ENCODE measurements at regions not wholly inside any gene's neighbourhood (a gene's known extent, or its start where the extent isn't known, plus 50 kb on each side); places are given as distances from the start of the nearest gene placed in this dataset.

GRCh38 chr2:120503793-120504571 lies 158.0 kb downstream of the INHBB start:
- TF ChIP-seq, protein P1, sequence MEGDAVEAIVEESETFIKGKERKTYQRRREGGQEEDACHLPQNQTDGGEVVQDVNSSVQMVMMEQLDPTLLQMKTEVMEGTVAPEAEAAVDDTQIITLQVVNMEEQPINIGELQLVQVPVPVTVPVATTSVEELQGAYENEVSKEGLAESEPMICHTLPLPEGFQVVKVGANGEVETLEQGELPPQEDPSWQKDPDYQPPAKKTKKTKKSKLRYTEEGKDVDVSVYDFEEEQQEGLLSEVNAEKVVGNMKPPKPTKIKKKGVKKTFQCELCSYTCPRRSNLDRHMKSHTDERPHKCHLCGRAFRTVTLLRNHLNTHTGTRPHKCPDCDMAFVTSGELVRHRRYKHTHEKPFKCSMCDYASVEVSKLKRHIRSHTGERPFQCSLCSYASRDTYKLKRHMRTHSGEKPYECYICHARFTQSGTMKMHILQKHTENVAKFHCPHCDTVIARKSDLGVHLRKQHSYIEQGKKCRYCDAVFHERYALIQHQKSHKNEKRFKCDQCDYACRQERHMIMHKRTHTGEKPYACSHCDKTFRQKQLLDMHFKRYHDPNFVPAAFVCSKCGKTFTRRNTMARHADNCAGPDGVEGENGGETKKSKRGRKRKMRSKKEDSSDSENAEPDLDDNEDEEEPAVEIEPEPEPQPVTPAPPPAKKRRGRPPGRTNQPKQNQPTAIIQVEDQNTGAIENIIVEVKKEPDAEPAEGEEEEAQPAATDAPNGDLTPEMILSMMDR (IDR thresholded peaks at IDR 0.05; ENCODE audit: low read depth, low read length), result no peak
- DNase-seq (ENCODE audit: low read depth, low spot score), result no peak
- H3K27ac ChIP-seq (ENCODE audit: low read depth, low read length), result no peak overlapping the region
- POLR2A ChIA-PET, result no interaction called here
- no peak overlapping the region for H3K4me3 ChIP-seq (ENCODE audit: low read depth, low read length)
- CTCF ChIA-PET, result no interaction called here
- peaks cover 31% of the 10 kb centered on the region for H3K27me3 ChIP-seq (ENCODE audit: control insufficient read depth, insufficient read depth, low read length)
- no peaks in the 10 kb centered on the region; the same call in 1 of the 2 replicates for H3K9me3 ChIP-seq (ENCODE audit: control insufficient read depth, insufficient read depth, low read length)

GRCh38 chr2:120504936-120505705 lies 159.2 kb downstream of the INHBB start:
- ChIA-PET CTCF (interaction anchor here (0.6 kb wide), 1 partner anchor 157 kb away, joined by 9 read pairs; no protein-coding TSS in a partner anchor), POLR2A (interaction anchor here (0.9 kb wide), 1 partner anchor 54 kb away, joined by 3 read pairs; no protein-coding TSS in a partner anchor)
- DNase-seq (ENCODE audit: low read depth, low spot score), result no peak
- Histone ChIP-seq H3K27me3 (ENCODE audit: control insufficient read depth, insufficient read depth, low read length) (peaks cover 25% of the 10 kb centered on the region), H3K4me3 (ENCODE audit: low read depth, low read length) (no peak overlapping the region), H3K9me3 (ENCODE audit: control insufficient read depth, insufficient read depth, low read length) (no peaks in the 10 kb centered on the region; the same call in 1 of the 2 replicates), H3K27ac (ENCODE audit: low read depth, low read length) (no peak overlapping the region)
- TF ChIP-seq, protein P1 (IDR thresholded peaks at IDR 0.05; ENCODE audit: low read depth, low read length), result no peak

DNA sequence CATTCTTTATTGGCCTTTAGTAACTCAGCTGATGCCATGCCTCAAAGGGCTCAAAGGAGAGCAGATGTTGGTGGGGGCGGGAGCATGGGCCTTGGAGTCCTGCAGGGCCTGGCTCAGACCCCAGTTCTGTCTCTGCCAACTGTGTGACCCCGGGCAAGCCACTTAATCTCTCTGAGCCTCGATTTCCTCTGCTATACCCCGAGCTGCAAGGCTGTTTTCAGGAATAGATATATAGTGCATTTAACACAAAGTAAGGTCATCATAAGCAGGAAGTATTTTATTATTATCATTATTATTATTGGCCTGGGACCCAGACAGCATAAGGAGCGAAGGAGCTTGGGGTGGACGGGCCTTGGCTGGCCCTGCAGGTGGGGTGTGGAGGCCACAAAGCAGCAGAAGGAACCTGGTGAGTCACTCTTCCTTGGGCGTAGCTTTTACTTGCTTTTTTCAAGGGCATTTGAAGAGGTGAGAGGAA lies 162.7 kb downstream of the INHBB start:
- DNase-seq (ENCODE audit: low read depth, low spot score), result no peak
- Histone ChIP-seq H3K27ac (ENCODE audit: low read depth, low read length) (no peak overlapping the region), H3K4me3 (ENCODE audit: low read depth, low read length) (no peak overlapping the region), H3K27me3 (ENCODE audit: control insufficient read depth, insufficient read depth, low read length) (peaks cover 29% of the 10 kb centered on the region), H3K9me3 (ENCODE audit: control insufficient read depth, insufficient read depth, low read length) (no peaks in the 10 kb centered on the region; the same call in 1 of the 2 replicates)
- POLR2A ChIA-PET, result no interaction called here
- TF ChIP-seq, protein P1 (IDR thresholded peaks at IDR 0.05; ENCODE audit: low read depth, low read length), result no peak
- CTCF ChIA-PET, result interaction anchor here (0.7 kb wide), 1 partner anchor 345 kb away, joined by 3 read pairs; no protein-coding TSS in a partner anchor

DNA sequence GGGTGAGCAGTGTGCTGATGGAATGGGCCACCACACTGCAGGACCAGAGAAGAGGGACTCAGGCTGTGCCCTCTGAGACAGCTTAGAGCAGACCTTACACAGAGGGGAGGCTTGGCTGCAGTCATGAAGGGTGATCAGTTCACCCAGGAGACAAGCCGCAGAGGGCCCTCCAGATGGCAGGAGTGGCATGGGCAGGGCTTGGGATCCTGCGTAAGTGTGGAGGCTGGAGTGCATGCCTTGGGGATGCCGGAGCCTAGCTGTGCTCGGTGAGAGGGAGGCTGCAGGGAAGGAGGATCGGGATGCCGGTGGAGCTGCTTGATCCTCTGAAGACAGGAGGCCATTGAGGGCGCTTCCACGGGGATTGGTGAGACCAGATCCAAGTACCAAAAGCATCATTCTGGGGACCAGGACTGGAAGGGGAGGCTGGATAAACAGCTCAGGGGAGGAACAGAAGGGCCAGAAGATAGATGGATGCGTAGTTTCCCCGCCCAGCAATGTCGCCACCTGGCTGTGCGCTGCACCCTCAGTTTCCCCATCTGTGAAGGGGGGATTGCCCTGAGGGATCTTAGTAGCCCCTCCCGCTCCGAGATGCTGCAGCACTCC lies 163.4 kb downstream of the INHBB start:
- CTCF ChIA-PET, result no interaction called here
- POLR2A ChIA-PET, result no interaction called here
- DNase-seq (ENCODE audit: low read depth, low spot score), result no peak
- H3K27ac ChIP-seq (ENCODE audit: low read depth, low read length), result no peak overlapping the region
- no peak overlapping the region for H3K4me3 ChIP-seq (ENCODE audit: low read depth, low read length)
- peaks cover 29% of the 10 kb centered on the region for H3K27me3 ChIP-seq (ENCODE audit: control insufficient read depth, insufficient read depth, low read length)
- TF ChIP-seq, protein P1 (IDR thresholded peaks at IDR 0.05; ENCODE audit: low read depth, low read length), result no peak
- H3K9me3 ChIP-seq (ENCODE audit: control insufficient read depth, insufficient read depth, low read length), result no peaks in the 10 kb centered on the region; the same call in 1 of the 2 replicates

Data from AG04450 (cell line).